HL-60 (cell line): ENCODE measurements at regions not wholly inside any gene's neighbourhood (a gene's known extent, or its start where the extent isn't known, plus 50 kb on each side); places are given as distances from the start of the nearest gene placed in this dataset.

Experiments used
- CTCF ChIP-seq: IDR thresholded peaks from one replicate; pipeline ENCODE4 v1.5.1; 2011; ENCODE audit warnings: low read length, control low read depth, inconsistent platforms; ENCODE audit not compliant: insufficient read depth
- POLR2AphosphoS5 ChIP-seq: IDR thresholded peaks from 2 replicates; pipeline ENCODE4 v1.6.1; 2012; ENCODE audit warnings: low read depth
- REST ChIP-seq: IDR thresholded peaks from 2 replicates; pipeline ENCODE4 v1.6.1; 2012; ENCODE audit warnings: low read depth; ENCODE audit not compliant: insufficient replicate concordance
- SPI1 ChIP-seq: IDR thresholded peaks from 2 replicates; pipeline ENCODE4 v1.6.1; 2012; ENCODE audit warnings: low read depth, mild to moderate bottlenecking, borderline replicate concordance

GRCh38 chr2:84158605-84159004, 300.5 kb downstream of the SUCLG1 start:
- TF ChIP-seq POLR2AphosphoS5: no peak
- no peak for TF ChIP-seq CTCF
- no peak for TF ChIP-seq SPI1
- TF ChIP-seq REST: no peak
